ENCODE measurements at regions not wholly inside any gene's neighbourhood (a gene's known extent, or its start where the extent isn't known, plus 50 kb on each side); places are given as distances from the start of the nearest gene placed in this dataset.

DNA sequence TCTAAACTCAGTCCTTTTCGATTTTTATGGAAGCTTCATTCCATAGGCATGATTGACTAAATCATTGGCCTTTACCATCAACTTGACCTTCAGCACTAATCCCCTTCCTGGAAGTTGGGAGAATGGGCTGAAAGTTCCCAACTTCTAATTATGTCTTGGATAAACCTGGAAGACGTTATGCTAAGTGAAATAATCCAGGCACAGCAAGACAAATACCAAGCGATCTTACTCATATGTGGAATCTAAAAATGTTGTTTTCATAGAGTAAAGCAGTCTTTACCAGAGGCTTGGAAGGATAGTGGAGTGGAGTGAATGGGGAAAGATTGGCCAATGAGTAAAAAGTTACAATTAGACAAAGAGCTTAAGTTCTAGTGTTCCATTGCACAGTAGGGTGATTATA lies 1453.2 kb downstream of the PLA2G4A start:
- no peak for DNase-seq (ENCODE audit: low spot score)
- TF ChIP-seq, protein P1, sequence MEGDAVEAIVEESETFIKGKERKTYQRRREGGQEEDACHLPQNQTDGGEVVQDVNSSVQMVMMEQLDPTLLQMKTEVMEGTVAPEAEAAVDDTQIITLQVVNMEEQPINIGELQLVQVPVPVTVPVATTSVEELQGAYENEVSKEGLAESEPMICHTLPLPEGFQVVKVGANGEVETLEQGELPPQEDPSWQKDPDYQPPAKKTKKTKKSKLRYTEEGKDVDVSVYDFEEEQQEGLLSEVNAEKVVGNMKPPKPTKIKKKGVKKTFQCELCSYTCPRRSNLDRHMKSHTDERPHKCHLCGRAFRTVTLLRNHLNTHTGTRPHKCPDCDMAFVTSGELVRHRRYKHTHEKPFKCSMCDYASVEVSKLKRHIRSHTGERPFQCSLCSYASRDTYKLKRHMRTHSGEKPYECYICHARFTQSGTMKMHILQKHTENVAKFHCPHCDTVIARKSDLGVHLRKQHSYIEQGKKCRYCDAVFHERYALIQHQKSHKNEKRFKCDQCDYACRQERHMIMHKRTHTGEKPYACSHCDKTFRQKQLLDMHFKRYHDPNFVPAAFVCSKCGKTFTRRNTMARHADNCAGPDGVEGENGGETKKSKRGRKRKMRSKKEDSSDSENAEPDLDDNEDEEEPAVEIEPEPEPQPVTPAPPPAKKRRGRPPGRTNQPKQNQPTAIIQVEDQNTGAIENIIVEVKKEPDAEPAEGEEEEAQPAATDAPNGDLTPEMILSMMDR (IDR thresholded peaks at IDR 0.05; ENCODE audit: extremely low read depth, missing control alignments): no peak

DNA sequence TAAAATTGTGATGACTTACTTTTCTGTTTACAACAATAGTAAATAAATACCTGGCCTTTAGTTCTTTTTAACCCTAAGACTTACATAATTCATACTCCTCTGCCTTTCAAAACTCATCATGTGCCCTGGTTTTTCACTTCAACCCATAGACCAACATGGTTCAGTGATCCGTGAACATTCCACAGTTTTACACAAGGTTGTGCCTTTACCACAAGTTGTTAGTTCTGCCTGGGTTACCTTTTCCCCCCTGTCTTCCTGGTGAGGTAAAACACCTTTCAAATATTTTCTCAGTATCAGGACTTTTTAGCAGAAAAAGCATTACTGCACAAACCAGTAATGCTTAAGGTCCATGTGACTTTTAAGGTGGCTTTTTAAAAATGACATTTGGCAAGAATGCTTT lies 1466.4 kb downstream of the PLA2G4A start:
- DNase-seq (ENCODE audit: low spot score): no peak

DNA sequence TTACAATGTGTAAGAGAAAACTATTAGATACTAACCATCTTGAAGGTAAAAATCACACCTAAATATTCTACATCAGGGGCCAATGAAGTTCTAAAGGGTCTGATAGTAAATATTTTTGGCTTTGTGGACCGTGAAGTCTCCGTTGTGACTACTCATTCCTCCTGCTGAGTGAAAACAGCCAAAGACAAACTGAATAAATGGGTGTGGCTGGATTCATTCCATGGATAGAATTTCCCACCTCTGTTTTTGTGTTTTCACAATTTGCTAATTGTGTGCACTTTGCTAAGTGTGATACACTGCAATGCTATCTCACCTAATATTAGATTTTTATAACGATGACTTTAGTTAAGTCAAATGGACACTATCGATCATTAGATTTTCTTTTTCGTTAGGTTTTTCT lies 1474.0 kb downstream of the PLA2G4A start:
- TF ChIP-seq, protein P1 (IDR thresholded peaks at IDR 0.05; ENCODE audit: extremely low read depth, missing control alignments): no peak

More for the DNA sequence above, 1466.4 kb downstream of the PLA2G4A start:
- TF ChIP-seq, protein P1 (IDR thresholded peaks at IDR 0.05; ENCODE audit: extremely low read depth, missing control alignments): no peak

DNA sequence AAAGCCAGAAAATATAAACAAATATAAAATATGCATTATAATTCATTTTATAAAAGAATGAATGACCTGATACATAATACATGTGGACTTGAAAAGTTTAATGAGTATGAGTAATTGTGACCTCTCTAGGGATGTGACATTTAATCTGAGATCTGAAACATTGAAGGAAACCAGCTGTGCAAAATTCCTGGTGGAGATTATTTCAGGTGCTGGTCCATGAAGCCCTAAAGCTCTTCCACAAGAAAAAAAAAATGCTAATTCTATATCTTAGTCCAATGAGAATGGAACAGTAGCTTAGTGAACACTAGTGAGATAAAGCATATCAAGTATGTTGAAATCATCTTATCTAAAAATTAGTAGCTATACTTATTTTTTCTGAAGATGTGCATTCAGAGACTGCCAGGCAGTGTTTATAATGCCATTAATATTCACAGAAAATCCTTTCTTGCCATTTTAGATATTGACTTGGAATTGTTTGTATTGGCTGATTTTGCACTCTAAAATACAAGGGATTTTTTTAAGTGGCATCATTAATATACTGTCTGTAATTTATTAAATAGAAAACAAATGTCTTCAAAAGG lies 1485.9 kb downstream of the PLA2G4A start:
- TF ChIP-seq, protein P1 (IDR thresholded peaks at IDR 0.05; ENCODE audit: extremely low read depth, missing control alignments): no peak
- no peak for DNase-seq (ENCODE audit: low spot score)

More for the DNA sequence above, 1474.0 kb downstream of the PLA2G4A start:
- no peak for DNase-seq (ENCODE audit: low spot score)

DNA sequence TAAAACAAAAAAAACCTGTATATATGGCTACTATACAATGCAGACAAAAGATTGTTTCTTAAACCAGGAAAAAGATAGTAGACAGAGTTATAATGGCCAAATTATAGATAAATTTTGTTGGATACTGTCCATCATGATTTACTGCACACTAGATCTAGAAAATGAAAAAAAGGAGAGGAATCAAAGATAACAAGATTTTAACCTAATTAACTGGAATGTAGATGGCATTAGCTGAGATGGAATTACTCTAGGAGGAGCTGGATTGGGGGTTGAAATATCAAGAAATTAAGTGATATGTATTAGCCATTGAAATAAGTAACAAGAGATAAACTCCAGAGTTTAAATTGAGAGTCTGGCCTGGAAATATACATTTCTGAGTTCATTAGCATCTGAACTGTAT lies 1489.1 kb downstream of the PLA2G4A start:
- no peak for DNase-seq (ENCODE audit: low spot score)

DNA sequence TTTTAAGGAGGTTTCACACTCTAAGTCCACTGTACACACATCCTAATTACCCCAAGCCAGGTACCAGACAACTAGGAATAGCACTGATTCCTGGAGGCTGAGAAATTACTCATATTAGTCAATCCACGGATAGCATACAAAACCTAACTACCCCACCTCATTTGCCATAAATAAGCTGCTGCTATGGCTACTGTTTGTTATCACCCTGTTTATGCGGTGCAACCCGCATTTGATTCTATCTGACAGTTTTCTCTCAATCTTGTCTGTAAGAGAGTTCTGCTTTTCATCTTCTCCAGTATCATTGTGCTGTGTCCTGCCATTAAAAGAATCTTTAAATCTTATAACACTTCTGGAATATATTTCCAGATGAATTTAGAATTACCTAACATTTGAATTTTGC lies 1496.5 kb downstream of the PLA2G4A start:
- DNase-seq (ENCODE audit: low spot score): no peak
- TF ChIP-seq, protein P1 (IDR thresholded peaks at IDR 0.05; ENCODE audit: extremely low read depth, missing control alignments): no peak

More for the DNA sequence above, 1489.1 kb downstream of the PLA2G4A start:
- TF ChIP-seq, protein P1 (IDR thresholded peaks at IDR 0.05; ENCODE audit: extremely low read depth, missing control alignments): no peak

DNA sequence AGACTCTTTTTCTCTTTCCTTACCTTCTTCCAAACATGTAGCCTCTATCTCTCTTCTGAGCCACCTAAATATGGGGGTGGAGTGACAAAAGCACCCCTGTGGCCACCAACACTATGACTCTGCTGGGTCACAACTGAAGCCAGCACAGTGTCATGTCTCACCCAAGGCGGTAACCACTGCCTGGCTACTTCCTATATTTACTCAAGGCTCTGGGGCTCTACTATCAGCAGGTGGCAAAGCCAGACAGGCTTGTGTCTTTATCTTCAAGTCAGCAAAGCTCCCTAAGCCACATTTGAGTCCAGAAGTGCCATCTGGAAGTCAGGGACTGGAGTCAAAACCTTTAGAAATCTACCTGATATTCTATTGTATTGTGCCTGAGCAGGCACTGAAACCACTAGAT lies 1515.2 kb downstream of the PLA2G4A start:
- TF ChIP-seq, protein P1 (IDR thresholded peaks at IDR 0.05; ENCODE audit: extremely low read depth, missing control alignments): no peak
- no peak for DNase-seq (ENCODE audit: low spot score)
